ENCODE measurements at regions not wholly inside any gene's neighbourhood (a gene's known extent, or its start where the extent isn't known, plus 50 kb on each side); places are given as distances from the start of the nearest gene placed in this dataset.

DNA sequence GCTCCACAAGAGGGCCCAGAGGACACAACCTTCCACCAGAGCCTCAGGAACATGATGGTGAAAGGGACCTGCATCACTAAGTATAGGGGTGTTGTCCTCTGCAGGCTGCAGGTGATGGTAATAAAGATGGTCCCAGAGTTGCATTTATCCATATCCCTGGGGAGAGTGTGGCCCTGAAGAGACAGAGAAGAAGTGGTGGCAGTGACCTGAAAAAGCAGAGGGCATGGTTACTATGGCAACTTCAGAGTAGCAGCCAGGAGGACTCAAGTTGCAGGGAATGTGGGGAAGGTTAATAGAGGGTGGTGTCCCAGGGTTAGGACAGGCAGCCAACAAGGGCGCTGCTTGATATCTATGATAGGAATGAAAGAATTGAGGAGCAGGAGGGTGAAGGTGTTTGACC lies 57.1 kb downstream of the HLA-A start:
- DNase-seq (ENCODE audit: low spot score), result peak; percentile 41

DNA sequence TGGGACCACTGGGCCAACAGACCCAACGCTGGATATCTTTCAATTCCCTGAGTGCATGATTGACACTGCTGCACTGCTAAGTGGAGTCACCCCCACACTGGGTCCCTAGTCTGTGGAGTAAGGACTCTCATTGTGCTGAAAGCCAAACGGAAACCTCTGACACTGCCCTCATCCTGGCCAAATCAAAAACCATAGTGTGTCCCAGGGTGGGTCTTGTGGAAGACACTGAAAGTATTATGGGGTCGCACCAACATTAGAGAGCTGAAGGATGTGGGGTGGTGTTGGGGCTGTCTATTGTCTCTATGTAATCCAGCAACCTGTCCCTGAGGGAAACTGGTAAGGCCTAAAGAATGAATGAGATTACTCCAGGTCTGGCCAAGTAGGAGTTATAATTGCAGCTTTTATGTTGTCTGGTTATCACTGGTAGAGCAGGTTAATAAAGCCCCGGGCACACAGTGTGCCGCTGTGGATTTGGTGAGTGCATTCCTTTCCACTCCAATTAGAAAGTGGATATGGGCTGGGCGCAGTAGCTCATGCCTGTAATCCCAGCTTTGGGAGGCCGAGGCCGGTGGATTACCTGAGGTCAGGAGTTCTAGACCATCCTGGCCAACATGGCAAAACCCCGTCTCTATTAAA lies 57.9 kb downstream of the HLA-A start:
- DNase-seq (ENCODE audit: low spot score), result no peak

DNA sequence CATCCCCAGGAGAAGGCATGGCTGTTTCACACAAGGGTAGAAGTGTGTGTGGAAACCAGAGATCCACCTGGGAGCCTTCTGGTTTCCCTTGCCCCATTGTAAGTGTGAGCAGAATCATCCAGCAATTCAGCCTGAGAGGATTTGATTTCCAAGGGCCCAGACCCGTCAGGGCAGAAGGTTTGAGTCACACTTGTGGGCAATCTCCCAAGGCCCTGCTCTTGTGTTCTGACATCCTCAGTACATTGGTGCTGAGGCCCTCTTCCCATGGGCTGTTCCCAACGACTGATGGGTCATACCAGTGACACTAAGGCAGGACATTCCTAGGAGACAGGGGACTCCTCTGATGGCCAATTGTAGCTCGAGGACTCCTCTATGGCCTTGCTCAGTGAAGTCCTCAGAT lies 58.2 kb upstream of the POLR1H start:
- DNase-seq (ENCODE audit: low spot score), result peak; percentile 28

DNA sequence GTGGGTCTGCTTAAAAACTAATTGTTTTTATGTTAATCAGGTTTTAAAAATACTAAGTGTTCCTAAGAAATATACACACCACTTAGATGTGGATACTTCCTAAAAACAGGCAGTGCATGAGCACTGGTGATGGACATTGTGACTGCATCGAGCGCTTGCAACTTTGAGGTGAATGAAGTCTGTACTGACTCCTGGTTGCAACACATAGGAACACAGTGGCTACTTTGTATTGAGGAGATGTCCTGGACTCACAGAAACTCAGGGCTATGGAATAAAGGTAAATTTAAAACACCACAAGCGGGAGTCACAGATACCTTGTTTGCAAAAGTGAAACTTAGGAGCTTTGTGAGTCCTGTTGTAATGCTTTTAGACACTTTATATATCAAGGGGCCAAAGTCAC lies 55.6 kb upstream of the POLR1H start:
- no peak for DNase-seq (ENCODE audit: low spot score)

DNA sequence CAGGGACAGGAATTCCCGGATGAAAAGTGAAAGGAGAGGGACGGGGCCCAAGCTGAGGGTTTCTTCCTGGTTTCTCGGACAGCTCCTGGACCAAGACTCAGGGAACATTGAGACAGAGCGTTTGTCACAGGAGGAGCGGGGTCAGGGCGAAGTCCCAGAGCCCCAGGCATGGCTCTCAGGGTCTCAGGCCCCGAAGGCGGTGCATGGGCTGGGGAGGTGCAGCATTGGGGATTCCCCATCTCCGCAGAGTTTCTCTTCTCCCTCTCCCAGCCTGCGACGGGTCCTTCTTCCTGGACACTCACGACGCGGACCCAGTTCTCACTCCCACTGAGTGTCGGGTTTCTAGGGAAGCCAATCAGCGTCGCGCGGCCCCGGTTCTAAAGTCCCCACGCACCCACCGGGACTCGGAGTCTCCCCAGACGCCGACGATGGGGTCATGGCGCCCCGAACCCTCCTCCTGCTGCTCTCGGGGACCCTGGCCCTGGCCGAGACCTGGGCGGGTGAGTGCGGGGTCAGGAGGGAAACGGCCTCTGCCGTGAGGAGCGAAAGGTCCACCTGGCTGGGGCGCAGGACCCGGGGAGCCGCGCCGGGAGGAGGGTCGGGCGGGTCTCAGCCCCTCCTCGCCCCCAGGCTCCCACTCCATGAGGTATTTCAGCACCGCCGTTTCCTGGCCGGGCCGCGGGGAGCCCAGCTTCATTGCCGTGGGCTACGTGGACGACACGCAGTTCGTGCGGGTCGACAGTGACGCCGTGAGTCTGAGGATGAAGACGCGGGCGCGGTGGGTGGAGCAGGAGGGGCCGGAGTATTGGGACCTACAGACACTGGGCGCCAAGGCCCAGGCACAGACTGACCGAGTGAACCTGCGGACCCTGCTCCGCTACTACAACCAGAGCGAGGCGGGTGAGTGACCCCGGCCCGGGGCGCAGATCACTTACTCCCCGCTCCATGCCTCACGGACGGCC lies 54.6 kb upstream of the POLR1H start:
- DNase-seq (ENCODE audit: low spot score), result peak; percentile 89

DNA sequence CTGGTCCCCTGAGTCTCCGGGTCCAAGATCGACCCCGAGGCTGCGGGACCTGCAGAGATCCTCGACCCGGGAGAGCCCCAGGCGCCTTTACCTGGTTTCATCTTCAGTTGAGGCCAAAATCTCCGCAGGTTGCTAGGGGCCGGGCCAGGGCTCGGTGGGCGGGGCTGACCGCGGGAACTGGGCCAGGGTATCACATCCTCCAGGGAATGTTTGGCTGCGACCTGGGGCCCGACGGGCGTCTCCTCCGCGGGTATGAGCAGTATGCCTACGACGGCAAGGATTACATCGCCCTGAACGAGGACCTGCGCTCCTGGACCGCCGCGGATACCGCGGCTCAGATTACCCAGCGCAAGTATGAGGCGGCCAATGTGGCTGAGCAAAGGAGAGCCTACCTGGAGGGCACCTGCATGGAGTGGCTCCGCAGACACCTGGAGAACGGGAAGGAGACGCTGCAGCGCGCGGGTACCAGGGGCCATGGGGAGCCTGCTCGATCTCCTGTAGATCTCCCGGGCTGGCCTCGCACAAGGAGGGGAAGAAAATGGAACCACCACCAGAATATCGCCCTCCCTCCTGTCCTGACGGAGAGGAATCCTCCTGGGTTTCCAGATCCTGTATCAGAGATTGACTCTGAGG lies 53.8 kb upstream of the POLR1H start:
- DNase-seq (ENCODE audit: low spot score), result peak; percentile 89

DNA sequence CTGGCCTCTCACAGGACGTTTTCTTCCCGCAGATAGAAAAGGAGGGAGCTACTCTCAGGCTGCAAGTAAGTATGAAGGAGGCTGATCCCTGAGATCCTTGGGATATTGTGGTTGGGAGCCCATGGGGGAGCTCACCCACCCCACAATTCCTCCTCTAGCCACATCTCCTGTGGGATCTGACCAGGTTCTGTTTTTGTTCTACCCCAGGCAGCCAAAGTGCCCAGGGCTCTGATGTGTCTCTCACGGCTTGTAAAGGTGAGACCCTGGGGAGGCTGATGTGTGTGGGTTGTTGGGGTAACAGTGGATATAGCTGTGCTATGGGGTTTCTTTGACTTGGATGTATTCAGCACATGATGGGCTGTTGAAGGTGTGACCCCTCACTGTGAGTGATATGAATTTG lies 52.0 kb upstream of the POLR1H start:
- DNase-seq (ENCODE audit: low spot score), result peak; percentile 60
